ENCODE measurements at regions not wholly inside any gene's neighbourhood (a gene's known extent, or its start where the extent isn't known, plus 50 kb on each side); places are given as distances from the start of the nearest gene placed in this dataset.

GRCh38 chr17:55582897-55583296, 71.6 kb upstream of the SMIM36 start:
- DNase-seq (ENCODE audit: low read depth in 2 of 2): no peak

- no peak for DNase-seq (ENCODE audit: low read depth in 2 of 2)
Measured at GRCh38 chr17:55580596-55581133, 69.4 kb upstream of the SMIM36 start.

- DNase-seq (ENCODE audit: low read depth in 2 of 2): peak in 1 of 2 donors; percentile 8
Measured at GRCh38 chr17:55577687-55578086, 66.4 kb upstream of the SMIM36 start.

DNA sequence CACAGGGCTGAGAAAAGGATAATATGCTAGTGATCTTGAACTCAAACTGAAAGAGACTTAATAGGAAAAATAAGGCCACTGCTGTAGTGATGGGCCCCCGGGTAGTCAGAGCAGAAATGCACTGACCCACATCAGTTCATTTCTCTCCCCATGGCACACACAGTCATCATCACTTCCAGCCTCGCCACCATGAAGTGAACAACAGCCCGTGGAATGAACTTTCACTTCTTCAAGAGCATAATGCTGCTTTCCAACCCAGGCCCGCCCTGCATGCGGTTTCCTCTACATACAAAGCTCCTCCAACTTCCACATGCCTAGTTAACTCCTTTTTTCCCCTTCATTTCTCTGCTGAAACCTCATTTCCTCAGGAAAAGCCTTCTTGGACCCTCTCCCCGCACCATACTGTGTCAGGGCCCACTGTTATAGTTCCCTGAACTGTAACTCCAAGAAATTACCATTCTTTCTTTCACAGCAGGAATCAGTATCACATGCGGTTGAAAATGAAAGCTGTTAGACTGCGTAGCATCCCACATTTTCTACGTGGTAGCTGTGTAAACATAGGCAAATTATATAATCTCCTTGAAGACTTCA, 65.8 kb upstream of the SMIM36 start:
- DNase-seq (ENCODE audit: low read depth in 2 of 2): peak; percentile 8 to 18

DNA sequence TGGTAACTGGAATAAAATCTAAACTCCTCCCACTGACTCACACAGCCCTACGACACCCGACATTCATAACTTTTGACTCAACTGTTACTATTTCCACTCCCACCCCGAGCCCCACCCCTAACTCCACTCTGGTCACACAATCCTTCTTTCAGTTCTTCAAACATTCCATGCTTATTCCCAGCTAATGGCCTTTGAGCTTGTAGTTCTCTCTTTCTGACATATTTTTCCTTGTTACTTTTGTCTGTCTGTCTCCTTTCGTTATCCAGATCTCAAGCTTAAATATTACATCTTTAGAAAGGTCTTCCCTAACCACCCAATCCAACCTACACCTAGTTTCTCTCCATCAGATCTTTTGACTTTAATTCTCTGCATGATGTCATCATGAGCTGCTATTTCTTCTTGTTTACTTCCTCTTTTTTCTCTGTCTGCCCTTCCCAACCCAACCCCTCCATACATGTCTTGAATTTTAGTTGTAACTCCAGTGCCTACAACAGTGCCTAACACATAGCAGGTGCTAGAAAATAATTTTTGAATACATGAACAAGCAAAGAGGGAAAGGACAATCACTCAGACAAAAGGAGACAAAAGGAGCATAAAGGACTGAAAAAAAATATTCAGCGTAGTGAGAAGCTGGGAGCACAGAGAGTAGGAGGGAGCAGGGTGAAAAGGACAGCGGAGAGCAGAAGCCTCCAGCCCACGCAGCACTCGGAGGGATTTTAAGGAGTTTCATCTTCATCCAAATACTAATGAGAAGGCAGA, 65.2 kb upstream of the SMIM36 start:
- no peak for DNase-seq (ENCODE audit: low read depth in 2 of 2)

DNA sequence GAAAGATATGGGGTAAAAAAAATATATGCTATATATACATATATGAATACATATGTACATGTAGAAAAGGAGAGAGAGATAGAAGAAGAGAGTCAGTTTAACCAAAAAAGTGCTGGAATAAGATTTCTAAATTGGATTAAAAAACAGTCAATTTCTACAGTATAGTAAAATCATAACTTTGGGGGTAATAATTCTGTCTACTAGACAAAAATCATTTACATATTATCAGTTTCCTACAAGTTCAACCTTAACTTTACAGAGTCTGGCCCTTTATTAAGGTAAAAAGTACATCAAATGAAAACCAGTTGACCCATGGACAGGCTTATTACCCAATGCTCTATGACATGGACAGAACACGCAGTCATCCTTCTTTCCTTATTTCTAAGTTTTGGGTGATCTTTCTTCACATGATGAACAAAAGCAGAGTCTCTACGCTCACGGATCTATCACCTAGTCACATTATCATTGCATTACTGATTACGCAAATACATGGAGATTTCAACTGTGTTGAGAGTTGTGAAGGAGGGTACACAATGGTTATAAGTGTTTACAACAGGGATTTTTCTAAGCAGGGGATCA, 63.9 kb upstream of the SMIM36 start:
- DNase-seq (ENCODE audit: low read depth in 2 of 2): no peak

DNA sequence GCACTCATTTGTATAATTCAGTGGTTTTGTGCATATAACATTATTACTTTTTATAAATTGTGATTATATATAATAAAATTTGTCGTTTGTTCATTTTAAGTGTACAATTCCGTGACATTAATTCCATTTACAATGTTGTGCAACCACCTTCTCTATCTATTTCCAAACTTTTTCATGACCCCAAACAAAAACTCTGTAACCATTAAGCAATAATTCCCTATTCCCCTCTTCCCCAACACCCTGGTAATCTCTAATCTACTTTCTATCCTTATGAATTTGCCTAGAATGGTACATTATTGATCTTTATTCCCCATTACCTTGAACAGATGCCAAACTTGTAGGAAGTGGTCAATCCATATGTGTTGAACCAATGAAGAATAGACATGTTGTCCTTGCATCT, 61.3 kb upstream of the SMIM36 start:
- DNase-seq (ENCODE audit: low read depth in 2 of 2): no peak

- DNase-seq (ENCODE audit: low read depth in 2 of 2): no peak
Measured at GRCh38 chr17:55572139-55572538, 60.9 kb upstream of the SMIM36 start.

GRCh38 chr17:55571095-55571494, 59.8 kb upstream of the SMIM36 start:
- no peak for DNase-seq (ENCODE audit: low read depth in 2 of 2)

GRCh38 chr17:55570391-55570790, 59.1 kb upstream of the SMIM36 start:
- no peak for DNase-seq (ENCODE audit: low read depth in 2 of 2)

DNA sequence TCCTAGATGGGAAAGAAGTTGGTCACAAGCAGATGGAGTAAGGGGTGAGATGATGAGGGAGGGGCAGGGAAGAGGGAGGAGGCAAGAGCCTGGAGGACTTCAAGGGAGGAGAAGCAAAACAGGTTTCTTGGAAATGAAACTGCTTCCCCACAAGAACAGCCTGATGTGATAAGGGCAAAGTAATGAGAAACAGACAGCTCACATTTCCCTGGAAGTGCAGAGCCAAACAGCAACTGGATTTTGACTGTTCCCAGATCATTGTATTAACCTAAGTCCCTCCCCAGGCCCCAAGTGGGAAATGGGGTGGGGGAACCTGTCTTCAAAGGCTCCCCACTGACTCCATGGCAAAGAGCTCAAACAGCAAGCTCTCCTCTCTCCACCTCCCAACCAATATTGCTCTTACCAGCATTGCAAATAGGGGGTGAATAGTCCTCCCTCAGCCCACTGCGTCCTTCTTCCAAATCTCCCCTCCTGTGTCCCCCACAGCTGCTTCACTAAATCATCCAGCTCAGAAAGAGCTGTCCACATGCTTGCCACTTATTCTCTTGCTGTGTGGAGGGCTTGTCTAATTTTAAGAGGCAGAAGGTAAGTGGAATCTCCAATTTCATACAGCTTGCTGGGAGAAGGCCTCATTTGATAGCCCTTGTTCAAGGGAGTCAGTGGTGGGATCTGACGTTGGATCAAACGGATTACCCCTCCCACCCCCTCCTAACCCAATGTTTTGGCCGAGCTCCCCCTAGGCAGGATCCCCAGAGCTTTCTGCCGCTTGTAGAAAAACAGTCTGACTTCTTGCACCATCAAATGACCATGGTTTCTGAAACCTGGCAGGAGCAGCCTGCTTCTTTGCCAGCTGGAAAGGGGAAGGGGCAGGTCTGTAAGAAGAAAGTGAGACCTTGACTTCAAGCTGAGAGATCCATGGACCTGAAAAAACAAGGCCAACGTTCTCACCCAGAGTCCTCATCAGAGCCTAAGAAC, 56.3 kb upstream of the SMIM36 start:
- DNase-seq (ENCODE audit: low read depth in 2 of 2): no peak

DNA sequence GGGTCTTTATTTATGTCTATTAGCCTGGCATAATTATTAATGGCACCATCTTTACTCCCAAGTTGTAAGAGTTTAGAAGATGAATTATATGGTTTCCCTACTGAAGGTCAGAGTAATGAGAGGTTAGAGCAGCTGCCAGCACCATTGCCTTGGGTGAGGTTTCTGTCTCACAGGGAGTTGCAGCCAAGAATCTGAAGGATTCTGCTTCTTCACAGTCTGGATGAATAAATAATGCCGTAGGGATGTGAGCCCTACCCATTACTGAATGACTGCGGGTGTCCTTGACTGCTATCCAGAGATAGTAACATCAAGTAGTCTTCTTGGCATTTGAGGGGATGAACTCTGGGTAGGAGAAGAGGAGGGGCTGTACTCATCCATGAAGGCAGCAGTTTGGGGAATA, 52.8 kb upstream of the SMIM36 start:
- no peak for DNase-seq (ENCODE audit: low read depth in 2 of 2)

- DNase-seq (ENCODE audit: low read depth in 2 of 2): no peak
Measured at GRCh38 chr17:55563363-55563762, 52.1 kb upstream of the SMIM36 start.

- no peak for DNase-seq (ENCODE audit: low read depth in 2 of 2)
Measured at GRCh38 chr17:55561973-55562495, 50.8 kb upstream of the SMIM36 start.

DNA sequence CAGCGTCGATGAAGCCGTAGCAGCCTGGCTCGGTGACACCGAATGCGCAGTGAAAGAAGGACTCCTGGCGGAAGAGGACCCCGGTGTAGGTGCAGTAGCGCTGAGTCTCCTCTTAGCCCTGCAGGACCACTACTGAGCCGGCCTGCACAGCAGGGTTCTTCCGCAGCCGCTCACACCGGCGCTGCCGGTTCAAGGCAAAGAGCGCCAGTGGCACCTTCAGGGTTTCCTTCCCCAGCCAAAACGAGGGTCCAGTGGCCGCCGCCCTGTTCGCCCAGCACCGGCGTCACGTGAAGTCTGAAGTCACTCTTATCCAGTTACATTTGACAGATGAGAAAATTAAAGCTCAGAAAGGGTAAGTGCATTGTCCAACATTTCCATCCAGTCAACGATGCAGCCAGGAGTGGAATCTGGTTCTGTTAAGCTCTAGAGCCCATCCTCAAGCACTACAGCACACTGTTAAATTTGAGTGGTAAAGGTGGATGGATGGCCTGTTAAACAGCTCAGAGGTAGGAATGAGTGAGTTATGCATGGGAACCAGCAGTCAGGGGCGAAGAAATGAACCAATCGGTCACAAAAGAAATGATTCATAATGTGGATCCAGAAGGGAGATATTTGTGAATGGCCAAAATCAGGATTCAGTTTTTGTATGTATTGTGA, 50.2 kb upstream of the SMIM36 start:
- DNase-seq (ENCODE audit: low read depth in 2 of 2): no peak
